HepG2 (cell line): ENCODE measurements at regions not wholly inside any gene's neighbourhood (a gene's known extent, or its start where the extent isn't known, plus 50 kb on each side); places are given as distances from the start of the nearest gene placed in this dataset.

Experiments
- ATAC-seq: fragments of 200-7000 bp; cut with Tn5 transposase; 3 replicates; pipeline ENCODE4 v1.9.1; 2020; ENCODE audit warnings: mild to moderate bottlenecking, moderate library complexity
- BruUV-seq: library from RNA; stranded (reverse); fragments of 400-500 nt; replicated peaks from 2 replicates; lab custom pipeline; 2021; lab: Mats Ljungman, UMichigan
- CTCF ChIA-PET: fragments of 300-600 bp; formaldehyde crosslinking; extraction: SDS; loops from one replicate; lab custom pipeline; 2021; ENCODE audit warnings: low total read pairs, inconsistent platforms, low intra/inter-chr PET ratio; lab: Yijun Ruan, JAX
- POLR2A ChIA-PET: fragments of 350-600 bp; sonication (Branson Sonifier 250); formaldehyde crosslinking; loops from one replicate; lab custom pipeline; 2020; ENCODE audit warnings: antibody characterized with exemption, inconsistent platforms; lab: Yijun Ruan, JAX
- DNase-seq: peaks from one replicate; pipeline ENCODE4 v3.0.0-alpha.2; 2015; ENCODE audit warnings: low spot score
- FAIRE-seq: peaks from 3 replicates; lab custom pipeline; 2011; peaks lifted over from hg19 to GRCh38; lab: Jason Lieb, UNC
- H2AFZ ChIP-seq: one replicate; pipeline ENCODE4 v1.6.1; 2011; ENCODE audit warnings: low read length, inconsistent platforms
- H3K27ac ChIP-seq: fragments of 300-600 bp; 3 replicates; pipeline ENCODE4 v1.8.0; 2011; ENCODE audit warnings: mixed run types, mild to moderate bottlenecking, mixed read lengths, low read length, inconsistent platforms; ENCODE audit not compliant: insufficient read depth; ENCODE audit errors: extremely low read length
- H3K27me3 ChIP-seq, 2 experiments: fragments of 200-600 bp in 1 of 2; 2 replicates in 1 of 2; 3 replicates in 1 of 2; pipeline versions ENCODE4 v1.6.0 to v1.8.0; 2011; ENCODE audit warnings: low read length in 2 of 2, mild to moderate bottlenecking in 2 of 2, moderate library complexity in 2 of 2, inconsistent platforms in 1 of 2; ENCODE audit not compliant: insufficient read depth in 2 of 2, control insufficient read depth in 1 of 2
- H3K36me3 ChIP-seq, 2 experiments: fragments of 200-600 bp in 1 of 2; replicated peaks in 1 of 2; 2 replicates in 1 of 2; 3 replicates in 1 of 2; pipeline versions ENCODE4 v1.5.1 to v1.8.0; 2011; ENCODE audit warnings: low read length in 2 of 2, inconsistent platforms in 1 of 2; ENCODE audit not compliant: insufficient read depth in 2 of 2, control insufficient read depth in 1 of 2
- H3K4me1 ChIP-seq: 2 replicates; pipeline ENCODE4 v1.5.1; 2012; ENCODE audit warnings: low read length, inconsistent platforms; ENCODE audit not compliant: insufficient read depth
- H3K4me2 ChIP-seq: 2 replicates; pipeline ENCODE4 v1.6.0; 2011; ENCODE audit warnings: low read depth, low read length, inconsistent platforms
- H3K4me3 ChIP-seq, 3 experiments: fragments of 200-600 bp in 1 of 3; sonication (generic), shearing (Covaris generic) in 1 of 3; replicated peaks in 1 of 3; 2 replicates each; pipeline ENCODE4 v1.5.1; 2011 to 2016; ENCODE audit warnings: low read length in 3 of 3, inconsistent platforms in 2 of 3, low read depth in 2 of 3, mild to moderate bottlenecking in 2 of 3, control low read depth in 1 of 3, mixed read lengths in 1 of 3; ENCODE audit not compliant: insufficient read depth in 1 of 3
- H3K79me2 ChIP-seq: one replicate; pipeline ENCODE4 v1.6.1; 2011; ENCODE audit warnings: low read length, inconsistent platforms; ENCODE audit not compliant: insufficient read depth
- H3K9ac ChIP-seq: 2 replicates; pipeline ENCODE4 v1.6.0; 2011; ENCODE audit warnings: mild to moderate bottlenecking, low read depth, low read length, inconsistent platforms; ENCODE audit not compliant: insufficient read depth
- H3K9me3 ChIP-seq: 2 replicates; pipeline ENCODE4 v1.5.1; 2012; ENCODE audit warnings: mild to moderate bottlenecking, low read length
- H4K20me1 ChIP-seq: 2 replicates; pipeline ENCODE4 v1.6.0; 2011; ENCODE audit warnings: inconsistent platforms, mild to moderate bottlenecking, low read length, moderate library complexity; ENCODE audit not compliant: insufficient read depth
- AHR ChIP-seq: IDR thresholded peaks from 2 replicates; pipeline ENCODE4 v1.6.1; 2018; ENCODE audit warnings: missing genetic modification reagents, missing compliant biosample characterization
- BRCA1 ChIP-seq: sonication (generic); formaldehyde crosslinking; IDR thresholded peaks from 2 replicates; pipeline ENCODE4 v1.4.0; 2020; ENCODE audit warnings: missing genetic modification reagents
- EED ChIP-seq: sonication (generic); formaldehyde crosslinking; IDR thresholded peaks from 2 replicates; pipeline ENCODE4 v1.5.0; 2020; ENCODE audit warnings: mild to moderate bottlenecking, missing genetic modification reagents
- EP300 ChIP-seq, 3 experiments: sonication (generic) in 1 of 3; formaldehyde crosslinking in 1 of 3; IDR thresholded peaks; 2 replicates each; pipeline versions ENCODE4 v1.5.1 to v1.6.1; 2011 to 2020; ENCODE audit warnings: low read depth in 2 of 3, low read length in 2 of 3, borderline replicate concordance in 1 of 3, improper control_type of control experiment in 1 of 3, mild to moderate bottlenecking in 1 of 3, missing genetic modification reagents in 1 of 3, moderate library complexity in 1 of 3
- HNF4G ChIP-seq, 2 experiments: sonication (generic) in 1 of 2; formaldehyde crosslinking in 1 of 2; IDR thresholded peaks; 2 replicates each; pipeline versions ENCODE4 v1.4.0 to v1.6.1; 2011 to 2020; ENCODE audit warnings: borderline replicate concordance in 2 of 2, low read depth in 2 of 2, mild to moderate bottlenecking in 2 of 2, low read length in 1 of 2, missing genetic modification reagents in 1 of 2, moderate library complexity in 1 of 2
- NAIF1 ChIP-seq: sonication (generic); formaldehyde crosslinking; IDR thresholded peaks from 2 replicates; pipeline ENCODE4 v1.5.0; 2020; ENCODE audit warnings: mild to moderate bottlenecking, missing genetic modification reagents, borderline replicate concordance
- NKX3-1 ChIP-seq: sonication (generic); formaldehyde crosslinking; IDR thresholded peaks from 2 replicates; pipeline ENCODE4 v1.5.0; 2020; ENCODE audit warnings: missing genetic modification reagents
- PAX8 ChIP-seq: sonication (generic); formaldehyde crosslinking; IDR thresholded peaks from 2 replicates; pipeline ENCODE4 v1.8.0; 2022; ENCODE audit warnings: mild to moderate bottlenecking, missing genetic modification reagents, borderline replicate concordance
- PCBP2 ChIP-seq: fragments of 200-400 bp; formaldehyde crosslinking; optimal IDR thresholded peaks from 2 replicates; pipeline ENCODE3; 2018; ENCODE audit warnings: low read length, low read depth; ENCODE audit not compliant: poor library complexity, severe bottlenecking
- RARA ChIP-seq: IDR thresholded peaks from 2 replicates; pipeline ENCODE4 v1.6.1; 2016; ENCODE audit warnings: missing genetic modification reagents, missing compliant biosample characterization
- SIX4 ChIP-seq: sonication (generic); formaldehyde crosslinking; IDR thresholded peaks from 2 replicates; pipeline ENCODE4 v1.4.0; 2020; ENCODE audit warnings: missing genetic modification reagents
- TARDBP ChIP-seq: sonication (generic); formaldehyde crosslinking; IDR thresholded peaks from 2 replicates; pipeline ENCODE4 v1.8.0; 2022; ENCODE audit warnings: mild to moderate bottlenecking, missing genetic modification reagents
- THAP11 ChIP-seq: IDR thresholded peaks from 2 replicates; pipeline ENCODE4 v1.6.1; 2016; ENCODE audit warnings: missing biosample characterization, missing genetic modification reagents
- ZNF577 ChIP-seq: sonication (generic); formaldehyde crosslinking; IDR thresholded peaks from 2 replicates; pipeline ENCODE4 v1.4.0; 2020; ENCODE audit warnings: mild to moderate bottlenecking, low read depth, missing genetic modification reagents, borderline replicate concordance
- ZNF780A ChIP-seq: sonication (generic); formaldehyde crosslinking; IDR thresholded peaks from 2 replicates; pipeline ENCODE4 v1.8.0; 2022; ENCODE audit warnings: mild to moderate bottlenecking, missing genetic modification reagents, moderate library complexity
- WGBS: methylation state at CpG from one replicate; pipeline ENCODE4 v1.1.6; 2017; ENCODE audit warnings: low lambda C conversion rate; 5-methylcytosine and 5-hydroxymethylcytosine counted together
- in situ Hi-C: cut with HindIII; loops from 2 replicates; pipeline ENCODE4 v1.10.0; 2017; ENCODE audit warnings: low pct_unique_long_range_greater_than_20kb; ENCODE audit not compliant: extremely low pct_ligation_motif_present
- intact Hi-C: fragments of 100-400 bp; cut with micrococcal nuclease; formaldehyde crosslinking; loops from one replicate; pipeline ENCODE4 v1.10.0; 2022; ENCODE audit not compliant: unreplicated experiment
- TF ChIP-seq, protein P1 (sequence below): sonication (generic); formaldehyde crosslinking; IDR thresholded peaks from 2 replicates; pipeline ENCODE4 v1.4.0; 2020; ENCODE audit warnings: mild to moderate bottlenecking, missing genetic modification reagents
- TF ChIP-seq, protein P2 (sequence below): sonication (generic); formaldehyde crosslinking; IDR thresholded peaks from 2 replicates; pipeline ENCODE4 v1.5.1; 2020; ENCODE audit warnings: mild to moderate bottlenecking, moderate library complexity, missing genetic modification reagents
- TF ChIP-seq, protein P3 (sequence below): sonication (generic); formaldehyde crosslinking; IDR thresholded peaks from 2 replicates; pipeline ENCODE4 v1.5.0; 2020; ENCODE audit warnings: missing genetic modification reagents
- TF ChIP-seq, protein P4 (sequence below): IDR thresholded peaks from 2 replicates; pipeline ENCODE4 v1.6.1; 2016

DNA sequence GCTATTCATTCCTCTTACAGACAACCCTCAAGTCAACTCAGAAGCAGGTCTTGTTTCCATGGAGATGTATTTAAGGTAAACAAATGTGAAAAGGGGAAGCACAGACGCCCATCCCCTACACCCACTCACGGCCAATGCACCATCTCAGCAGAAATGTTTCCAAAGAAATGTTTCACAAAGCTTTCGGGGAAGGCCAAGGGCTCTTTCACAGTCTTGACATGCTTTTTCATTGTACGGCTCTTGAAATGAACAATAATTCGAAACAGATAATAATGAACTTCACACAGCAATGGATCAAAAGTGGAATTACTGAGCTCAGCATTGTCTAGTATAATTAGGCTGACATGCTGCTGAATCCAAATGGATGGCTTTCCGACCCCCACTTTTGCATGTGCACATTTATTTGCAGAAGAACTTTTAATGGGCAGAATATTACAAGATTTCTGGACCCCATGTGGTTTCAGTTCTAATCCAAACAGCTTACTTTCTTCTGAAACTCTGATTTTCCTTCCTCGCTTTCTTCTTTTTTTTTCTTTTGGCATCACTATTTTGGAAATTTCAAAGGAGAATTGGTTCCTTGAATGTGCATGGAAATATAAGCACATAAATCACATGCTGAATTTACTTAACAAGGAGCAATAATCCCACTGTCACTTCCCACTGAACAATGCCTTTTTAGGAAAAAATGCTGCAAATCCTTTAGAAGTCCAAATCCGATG, 160.9 kb downstream of the SMIM20 start:
- in situ Hi-C loops: no loop called here
- ATAC-seq (no peak), DNase-seq (no peak), FAIRE-seq (no peak)
- BruUV-seq: no TSS peak
- H3K27me3 ChIP-seq: peaks cover 2 to 4% of the 10 kb centered on the region in 2 experiments; a peak in 1 of 5 replicates
- H4K20me1 ChIP-seq: no peaks in the 10 kb centered on the region
- POLR2A ChIA-PET: no interaction called here
- 27% methylated on average over 8 of the region's 8 CpGs for WGBS
- H3K9ac ChIP-seq: no peak overlapping the region
- H3K4me2 ChIP-seq: no peak overlapping the region
- H3K36me3 ChIP-seq: no peaks in the 10 kb centered on the region
- H3K4me1 ChIP-seq: no peaks in the 10 kb centered on the region
- H3K79me2 ChIP-seq: no peaks in the 10 kb centered on the region
- CTCF ChIA-PET: no interaction called here
- peaks cover 10% of the 10 kb centered on the region; the same call in 1 of the 2 replicates for H3K9me3 ChIP-seq
- no peak overlapping the region for H3K4me3 ChIP-seq
- intact Hi-C loops: no loop called here
- H2AFZ ChIP-seq: no peak overlapping the region
- no peak overlapping the region for H3K27ac ChIP-seq
- TF ChIP-seq NAIF1: no peak
- no peak for TF ChIP-seq BRCA1 (CRISPR knock-in tag)
- no peak for TF ChIP-seq EED (CRISPR knock-in tag)
- TF ChIP-seq RARA: no peak
- TF ChIP-seq NKX3-1 (CRISPR knock-in tag): no peak
- no peak for TF ChIP-seq PCBP2
- TF ChIP-seq TARDBP: no peak
- TF ChIP-seq SIX4 (CRISPR knock-in tag): no peak
- TF ChIP-seq, protein P1, sequence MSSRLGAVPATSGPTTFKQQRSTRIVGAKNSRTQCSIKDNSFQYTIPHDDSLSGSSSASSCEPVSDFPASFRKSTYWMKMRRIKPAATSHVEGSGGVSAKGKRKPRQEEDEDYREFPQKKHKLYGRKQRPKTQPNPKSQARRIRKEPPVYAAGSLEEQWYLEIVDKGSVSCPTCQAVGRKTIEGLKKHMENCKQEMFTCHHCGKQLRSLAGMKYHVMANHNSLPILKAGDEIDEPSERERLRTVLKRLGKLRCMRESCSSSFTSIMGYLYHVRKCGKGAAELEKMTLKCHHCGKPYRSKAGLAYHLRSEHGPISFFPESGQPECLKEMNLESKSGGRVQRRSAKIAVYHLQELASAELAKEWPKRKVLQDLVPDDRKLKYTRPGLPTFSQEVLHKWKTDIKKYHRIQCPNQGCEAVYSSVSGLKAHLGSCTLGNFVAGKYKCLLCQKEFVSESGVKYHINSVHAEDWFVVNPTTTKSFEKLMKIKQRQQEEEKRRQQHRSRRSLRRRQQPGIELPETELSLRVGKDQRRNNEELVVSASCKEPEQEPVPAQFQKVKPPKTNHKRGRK (CRISPR knock-in tag): no peak
- no peak for TF ChIP-seq ZNF577 (CRISPR knock-in tag)
- no peak for TF ChIP-seq ZNF780A
- TF ChIP-seq HNF4G (IDR thresholded peaks at IDR 0.05; ENCODE audit: borderline replicate concordance, low read depth, low read length): no peak
- TF ChIP-seq HNF4G (CRISPR knock-in tag; IDR thresholded peaks at IDR 0.05; ENCODE audit: borderline replicate concordance, low read depth): no peak
- no peak for TF ChIP-seq THAP11 (CRISPR knock-in tag)
- TF ChIP-seq, protein P2, sequence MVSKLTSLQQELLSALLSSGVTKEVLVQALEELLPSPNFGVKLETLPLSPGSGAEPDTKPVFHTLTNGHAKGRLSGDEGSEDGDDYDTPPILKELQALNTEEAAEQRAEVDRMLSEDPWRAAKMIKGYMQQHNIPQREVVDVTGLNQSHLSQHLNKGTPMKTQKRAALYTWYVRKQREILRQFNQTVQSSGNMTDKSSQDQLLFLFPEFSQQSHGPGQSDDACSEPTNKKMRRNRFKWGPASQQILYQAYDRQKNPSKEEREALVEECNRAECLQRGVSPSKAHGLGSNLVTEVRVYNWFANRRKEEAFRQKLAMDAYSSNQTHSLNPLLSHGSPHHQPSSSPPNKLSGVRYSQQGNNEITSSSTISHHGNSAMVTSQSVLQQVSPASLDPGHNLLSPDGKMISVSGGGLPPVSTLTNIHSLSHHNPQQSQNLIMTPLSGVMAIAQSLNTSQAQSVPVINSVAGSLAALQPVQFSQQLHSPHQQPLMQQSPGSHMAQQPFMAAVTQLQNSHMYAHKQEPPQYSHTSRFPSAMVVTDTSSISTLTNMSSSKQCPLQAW (CRISPR knock-in tag): no peak
- TF ChIP-seq, protein P3, sequence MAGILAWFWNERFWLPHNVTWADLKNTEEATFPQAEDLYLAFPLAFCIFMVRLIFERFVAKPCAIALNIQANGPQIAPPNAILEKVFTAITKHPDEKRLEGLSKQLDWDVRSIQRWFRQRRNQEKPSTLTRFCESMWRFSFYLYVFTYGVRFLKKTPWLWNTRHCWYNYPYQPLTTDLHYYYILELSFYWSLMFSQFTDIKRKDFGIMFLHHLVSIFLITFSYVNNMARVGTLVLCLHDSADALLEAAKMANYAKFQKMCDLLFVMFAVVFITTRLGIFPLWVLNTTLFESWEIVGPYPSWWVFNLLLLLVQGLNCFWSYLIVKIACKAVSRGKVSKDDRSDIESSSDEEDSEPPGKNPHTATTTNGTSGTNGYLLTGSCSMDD: no peak
- TF ChIP-seq PAX8 (CRISPR knock-in tag): no peak
- no peak for TF ChIP-seq AHR (CRISPR knock-in tag)
- TF ChIP-seq, protein P4, sequence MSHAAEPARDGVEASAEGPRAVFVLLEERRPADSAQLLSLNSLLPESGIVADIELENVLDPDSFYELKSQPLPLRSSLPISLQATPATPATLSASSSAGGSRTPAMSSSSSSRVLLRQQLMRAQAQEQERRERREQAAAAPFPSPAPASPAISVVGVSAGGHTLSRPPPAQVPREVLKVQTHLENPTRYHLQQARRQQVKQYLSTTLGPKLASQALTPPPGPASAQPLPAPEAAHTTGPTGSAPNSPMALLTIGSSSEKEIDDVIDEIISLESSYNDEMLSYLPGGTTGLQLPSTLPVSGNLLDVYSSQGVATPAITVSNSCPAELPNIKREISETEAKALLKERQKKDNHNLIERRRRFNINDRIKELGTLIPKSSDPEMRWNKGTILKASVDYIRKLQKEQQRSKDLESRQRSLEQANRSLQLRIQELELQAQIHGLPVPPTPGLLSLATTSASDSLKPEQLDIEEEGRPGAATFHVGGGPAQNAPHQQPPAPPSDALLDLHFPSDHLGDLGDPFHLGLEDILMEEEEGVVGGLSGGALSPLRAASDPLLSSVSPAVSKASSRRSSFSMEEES (CRISPR knock-in tag): no peak
- no peak for TF ChIP-seq EP300 (IDR thresholded peaks at IDR 0.05; ENCODE audit: low read depth in 2 of 2, low read length in 2 of 2)
- TF ChIP-seq EP300 (CRISPR knock-in tag; IDR thresholded peaks at IDR 0.05; ENCODE audit: borderline replicate concordance): no peak
